ENCODE measurements at regions not wholly inside any gene's neighbourhood (a gene's known extent, or its start where the extent isn't known, plus 50 kb on each side); places are given as distances from the start of the nearest gene placed in this dataset.

GRCh38 chr10:118465300-118465874 lies 123.3 kb upstream of the FAM204A start (continued):
- TF ChIP-seq NR1H2 (CRISPR knock-in tag; IDR thresholded peaks at IDR 0.05) (no peak), ZNF280B (CRISPR knock-in tag; IDR thresholded peaks at IDR 0.05) (no peak)

- H3K4me1 ChIP-seq (replicated peaks in 1 of 2; ENCODE audit: control insufficient read depth in 2 of 2, insufficient read depth in 2 of 2, low read length in 2 of 2): peaks cover 0 to 2% of the 10 kb centered on the region in 2 experiments; a peak in 1 of 5 replicates
- intact Hi-C loops (cut with micrococcal nuclease): no loop called here
- no peaks in the 10 kb centered on the region for H3K9me3 ChIP-seq (replicated peaks; ENCODE audit: control insufficient read depth, insufficient read depth, low read depth, low read length)
- no peak overlapping the region for H2AFZ ChIP-seq (ENCODE audit: low read depth, low read length)
- POLR2A ChIA-PET: no interaction called here
- in situ Hi-C loops (cut with MboI): no loop called here
- TF ChIP-seq GTF2E2 (tag; IDR thresholded peaks at IDR 0.05) (no peak), ZNF140 (CRISPR knock-in tag; IDR thresholded peaks at IDR 0.05) (no peak), SMARCB1 (IDR thresholded peaks at IDR 0.05; ENCODE audit: insufficient read length, low read depth) (no peak), FOXA3 (CRISPR knock-in tag; conservative IDR thresholded peaks at IDR 0.05 in 1 of 2, IDR thresholded peaks at IDR 0.05 in 1 of 2) (no peak), FOXP1 (CRISPR knock-in tag; IDR thresholded peaks at IDR 0.05) (no peak), RAD51 (IDR thresholded peaks at IDR 0.05; ENCODE audit: borderline replicate concordance, low read depth) (no peak), ZNF507 (tag; conservative IDR thresholded peaks at IDR 0.05) (no peak), ZFP36 (IDR thresholded peaks at IDR 0.05; ENCODE audit: low read depth, low read length, partially characterized antibody) (no peak), CXXC5 (CRISPR knock-in tag; IDR thresholded peaks at IDR 0.05) (no peak), NR2F6 (CRISPR knock-in tag; IDR thresholded peaks at IDR 0.05) (no peak), CBX3 (IDR thresholded peaks at IDR 0.05; ENCODE audit: borderline replicate concordance in 1 of 2, low read length in 2 of 2) (no peak), HNRNPLL (IDR thresholded peaks at IDR 0.05; ENCODE audit: low read depth, low read length, poor library complexity, severe bottlenecking) (no peak), SRSF3 (IDR thresholded peaks at IDR 0.05; ENCODE audit: insufficient read depth, low read length) (no peak), ERF (CRISPR knock-in tag; IDR thresholded peaks at IDR 0.05) (no peak), BMI1 (IDR thresholded peaks at IDR 0.05; ENCODE audit: low read length) (no peak)
- no peaks in the 10 kb centered on the region for H3K79me2 ChIP-seq (ENCODE audit: control insufficient read depth, insufficient read depth, low read length)
- DNase-seq (ENCODE audit: extremely low read depth in 1 of 4, low spot score in 3 of 4): no peak
- ATAC-seq: no peak
- no peak overlapping the region for H3K9ac ChIP-seq (ENCODE audit: insufficient read depth in 1 of 2, low read depth in 2 of 2, low read length in 2 of 2)
- no peak overlapping the region for H3K27ac ChIP-seq (ENCODE audit: extremely low read depth, low read depth, low read length)
- H3K27me3 ChIP-seq (ENCODE audit: control insufficient read depth in 2 of 2, insufficient read depth in 2 of 2, low read length in 2 of 2): peaks cover 3 to 4% of the 10 kb centered on the region in 2 experiments; a peak in 3 of 5 replicates
- H3K4me3 ChIP-seq: no peak overlapping the region
- 9% methylated on average over 1 of the region's 1 CpG for WGBS (ENCODE audit: insufficient coverage, low coverage, missing lambda C conversion rate)
- no peaks in the 10 kb centered on the region for H3K36me3 ChIP-seq (ENCODE audit: control insufficient read depth, insufficient read depth, low read length)
- H3K4me2 ChIP-seq (ENCODE audit: insufficient read depth, low read length): no peak overlapping the region
- H3K9me1 ChIP-seq (ENCODE audit: control insufficient read depth, insufficient read depth, low read length): no peaks in the 10 kb centered on the region
- H4K20me1 ChIP-seq (replicated peaks; ENCODE audit: control insufficient read depth, insufficient read depth, low read length): no peaks in the 10 kb centered on the region
- no peak for FAIRE-seq
- BruUV-seq (replicated peaks): no TSS peak
- CTCF ChIA-PET (ENCODE audit: low intra/inter-chr PET ratio): no interaction called here
These were observed 121.6 kb upstream of the FAM204A start for GRCh38 chr10:118463740-118464139.

All from K562 (cell line).